ENCODE measurements at regions not wholly inside any gene's neighbourhood (a gene's known extent, or its start where the extent isn't known, plus 50 kb on each side); places are given as distances from the start of the nearest gene placed in this dataset.

- no peak for TF ChIP-seq POLR2A (IDR thresholded peaks at IDR 0.05)
- TF ChIP-seq, protein P1, sequence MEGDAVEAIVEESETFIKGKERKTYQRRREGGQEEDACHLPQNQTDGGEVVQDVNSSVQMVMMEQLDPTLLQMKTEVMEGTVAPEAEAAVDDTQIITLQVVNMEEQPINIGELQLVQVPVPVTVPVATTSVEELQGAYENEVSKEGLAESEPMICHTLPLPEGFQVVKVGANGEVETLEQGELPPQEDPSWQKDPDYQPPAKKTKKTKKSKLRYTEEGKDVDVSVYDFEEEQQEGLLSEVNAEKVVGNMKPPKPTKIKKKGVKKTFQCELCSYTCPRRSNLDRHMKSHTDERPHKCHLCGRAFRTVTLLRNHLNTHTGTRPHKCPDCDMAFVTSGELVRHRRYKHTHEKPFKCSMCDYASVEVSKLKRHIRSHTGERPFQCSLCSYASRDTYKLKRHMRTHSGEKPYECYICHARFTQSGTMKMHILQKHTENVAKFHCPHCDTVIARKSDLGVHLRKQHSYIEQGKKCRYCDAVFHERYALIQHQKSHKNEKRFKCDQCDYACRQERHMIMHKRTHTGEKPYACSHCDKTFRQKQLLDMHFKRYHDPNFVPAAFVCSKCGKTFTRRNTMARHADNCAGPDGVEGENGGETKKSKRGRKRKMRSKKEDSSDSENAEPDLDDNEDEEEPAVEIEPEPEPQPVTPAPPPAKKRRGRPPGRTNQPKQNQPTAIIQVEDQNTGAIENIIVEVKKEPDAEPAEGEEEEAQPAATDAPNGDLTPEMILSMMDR (IDR thresholded peaks at IDR 0.05 in 4 of 5, conservative IDR thresholded peaks at IDR 0.05 in 1 of 5), result no peak
- intact Hi-C loops (cut with DNase I; ENCODE audit: low total_unique reads) (no loop called here), in situ Hi-C loops (cut with MboI; ENCODE audit: low sequenced_read_pairs in 4 of 4) (no loop called here)
- no peaks in the 10 kb centered on the region for H3K4me1 ChIP-seq
- ATAC-seq (no peak), DNase-seq (no peak)
- H3K36me3 ChIP-seq, result no peaks in the 10 kb centered on the region
- no peak overlapping the region for H3K27ac ChIP-seq
- no peaks in the 10 kb centered on the region for H3K27me3 ChIP-seq
- H3K9me3 ChIP-seq, result no peaks in the 10 kb centered on the region
- H3K4me3 ChIP-seq, result no peak overlapping the region
These were observed 412.8 kb downstream of the IRX2 start for GRCh38 chr5:2338686-2339085.

- no peaks in the 10 kb centered on the region for H3K9me3 ChIP-seq
- ATAC-seq, result no peak
- no peaks in the 10 kb centered on the region for H3K27me3 ChIP-seq
- no peaks in the 10 kb centered on the region for H3K4me1 ChIP-seq
- intact Hi-C loops (cut with DNase I; ENCODE audit: low total_unique reads), result no loop called here
- H3K4me3 ChIP-seq, result no peak overlapping the region
- no peaks in the 10 kb centered on the region for H3K36me3 ChIP-seq
- in situ Hi-C loops (cut with MboI; ENCODE audit: low sequenced_read_pairs in 4 of 4), result no loop called here
- no peak overlapping the region for H3K27ac ChIP-seq
- TF ChIP-seq, protein P1 (IDR thresholded peaks at IDR 0.05 in 4 of 5, conservative IDR thresholded peaks at IDR 0.05 in 1 of 5), result no peak
- TF ChIP-seq POLR2A (IDR thresholded peaks at IDR 0.05), result no peak
- DNase-seq, result no peak
These were observed 415.6 kb downstream of the IRX2 start for GRCh38 chr5:2335733-2336515.

DNA sequence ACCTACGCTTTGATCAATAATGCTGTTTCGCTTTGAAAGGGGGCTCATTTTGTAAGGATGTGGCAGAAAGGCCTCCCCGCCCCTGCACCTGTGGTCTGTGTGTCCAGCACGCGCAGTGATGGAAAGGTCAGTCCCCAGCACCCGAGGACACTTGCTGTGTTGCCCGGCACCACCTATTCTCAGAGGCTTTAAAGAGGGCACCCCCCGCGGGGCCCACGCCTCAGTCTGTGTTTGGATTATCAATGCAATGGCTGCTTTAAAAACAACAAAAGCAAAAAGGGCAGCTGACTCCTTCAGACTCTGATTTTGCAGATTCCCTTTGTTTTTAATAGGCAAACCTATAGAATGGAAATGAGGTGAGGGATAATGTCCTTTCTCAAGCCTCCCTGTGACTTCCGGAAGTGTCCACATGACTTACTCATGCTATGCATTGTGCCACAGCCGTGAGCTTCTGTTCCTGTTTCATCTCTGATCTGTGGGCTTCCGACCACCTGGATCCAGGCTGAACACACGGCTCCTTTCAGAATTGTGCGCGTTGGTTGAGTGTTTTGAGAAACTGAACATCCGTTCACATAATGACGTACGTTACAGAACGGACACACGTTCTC lies 416.2 kb downstream of the IRX2 start:
- H3K9me3 ChIP-seq, result no peaks in the 10 kb centered on the region
- TF ChIP-seq POLR2A (IDR thresholded peaks at IDR 0.05), result no peak
- in situ Hi-C loops (cut with MboI; ENCODE audit: low sequenced_read_pairs in 4 of 4), result no loop called here
- H3K27me3 ChIP-seq, result no peaks in the 10 kb centered on the region
- ATAC-seq (no peak), DNase-seq (no peak)
- H3K36me3 ChIP-seq, result no peaks in the 10 kb centered on the region
- H3K4me3 ChIP-seq, result no peak overlapping the region
- intact Hi-C loops (cut with DNase I; ENCODE audit: low total_unique reads), result no loop called here
- no peak overlapping the region for H3K27ac ChIP-seq
- H3K4me1 ChIP-seq, result no peaks in the 10 kb centered on the region

DNA sequence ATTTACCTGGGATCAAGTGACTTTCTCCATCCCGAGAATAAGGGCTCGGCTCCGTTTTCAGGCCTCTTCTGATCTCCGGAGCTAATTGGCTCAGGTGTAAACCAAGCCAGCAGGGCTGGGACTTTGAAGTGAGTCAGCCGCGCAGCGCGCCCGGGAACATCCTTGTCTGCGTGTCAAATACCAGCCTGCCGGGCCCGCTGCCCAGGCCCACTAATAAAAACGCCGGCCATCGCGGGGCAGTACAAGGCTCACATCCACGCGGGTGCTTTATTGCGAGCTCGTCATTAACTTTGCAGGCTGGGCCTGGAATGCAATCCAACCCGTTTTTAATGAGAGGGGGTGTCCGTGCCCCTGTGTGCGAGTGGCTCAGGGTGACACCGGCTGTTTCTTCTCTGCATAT lies 416.8 kb downstream of the IRX2 start:
- no peaks in the 10 kb centered on the region for H3K4me1 ChIP-seq
- no peak for ATAC-seq
- intact Hi-C loops (cut with DNase I; ENCODE audit: low total_unique reads) (no loop called here), in situ Hi-C loops (cut with MboI; ENCODE audit: low sequenced_read_pairs in 4 of 4) (no loop called here)
- H3K4me3 ChIP-seq, result no peak overlapping the region
- TF ChIP-seq POLR2A (IDR thresholded peaks at IDR 0.05), result no peak
- TF ChIP-seq, protein P1 (IDR thresholded peaks at IDR 0.05 in 4 of 5, conservative IDR thresholded peaks at IDR 0.05 in 1 of 5), result no peak
- H3K27me3 ChIP-seq, result no peaks in the 10 kb centered on the region
- no peak for DNase-seq
- H3K9me3 ChIP-seq, result no peaks in the 10 kb centered on the region
- H3K36me3 ChIP-seq, result no peaks in the 10 kb centered on the region
- no peak overlapping the region for H3K27ac ChIP-seq

- no peak for ATAC-seq
- no peaks in the 10 kb centered on the region for H3K9me3 ChIP-seq
- H3K4me3 ChIP-seq, result no peak overlapping the region
- no peak for DNase-seq
- intact Hi-C loops (cut with DNase I; ENCODE audit: low total_unique reads), result no loop called here
- TF ChIP-seq POLR2A (IDR thresholded peaks at IDR 0.05), result no peak
- TF ChIP-seq, protein P1 (IDR thresholded peaks at IDR 0.05 in 4 of 5, conservative IDR thresholded peaks at IDR 0.05 in 1 of 5), result no peak
- no peak overlapping the region for H3K27ac ChIP-seq
- in situ Hi-C loops (cut with MboI; ENCODE audit: low sequenced_read_pairs in 4 of 4), result no loop called here
- no peaks in the 10 kb centered on the region for H3K27me3 ChIP-seq
- no peaks in the 10 kb centered on the region for H3K4me1 ChIP-seq
- no peaks in the 10 kb centered on the region for H3K36me3 ChIP-seq
These were observed 418.2 kb downstream of the IRX2 start for GRCh38 chr5:2333291-2333690.
